Superior temporal gyrus (tissue), 1 donor: ENCODE measurements at regions not wholly inside any gene's neighbourhood (a gene's known extent, or its start where the extent isn't known, plus 50 kb on each side); places are given as distances from the start of the nearest gene placed in this dataset.
"Not testable (repeated sequence)": the region's sequence is repeated elsewhere in the genome, so short reads cannot be mapped to it uniquely, and the experiment has no call there.

Experiments used
- DNase-seq: peaks from one replicate; pipeline ENCODE4 v3.0.0-alpha.2; 2016; ENCODE audit errors: extremely low spot score

DNA sequence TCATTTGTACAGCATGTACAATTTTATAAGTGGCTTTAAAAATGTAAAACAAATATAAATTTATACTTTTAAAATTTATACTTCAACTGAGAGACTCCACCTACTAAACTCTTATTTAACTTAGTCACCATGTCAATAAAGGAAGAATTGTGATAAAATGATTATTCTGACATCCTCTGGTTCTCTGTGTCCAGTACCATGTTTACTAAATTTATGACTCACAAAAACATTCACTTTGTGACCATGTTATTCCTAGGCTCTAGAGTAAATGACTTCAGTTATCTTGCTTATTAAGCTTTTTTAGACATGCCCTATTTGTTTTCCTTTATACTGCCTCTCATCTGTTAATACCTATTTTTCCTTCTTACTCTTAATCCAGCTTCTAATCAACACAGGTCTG, 959.6 kb upstream of the SLC39A10 start:
- no peak for DNase-seq

DNA sequence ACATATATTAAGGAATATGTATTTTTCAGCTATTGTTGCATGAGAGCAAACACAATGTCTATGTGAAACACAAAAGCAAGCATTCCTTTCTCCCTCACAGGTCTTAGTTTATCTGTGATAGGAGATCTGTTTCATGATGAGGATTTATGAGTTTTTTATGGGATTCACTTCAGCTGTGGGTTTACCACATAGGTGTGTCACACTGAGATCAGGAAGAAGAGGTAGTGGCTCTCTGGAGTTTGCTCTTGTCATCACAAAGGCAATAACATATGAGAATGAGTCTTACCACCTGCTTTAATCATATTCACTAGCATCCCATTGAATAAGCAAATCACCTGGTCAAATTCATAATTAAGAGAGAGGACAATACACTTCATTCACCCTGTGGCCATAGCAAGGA, 960.3 kb upstream of the SLC39A10 start:
- no peak for DNase-seq

DNA sequence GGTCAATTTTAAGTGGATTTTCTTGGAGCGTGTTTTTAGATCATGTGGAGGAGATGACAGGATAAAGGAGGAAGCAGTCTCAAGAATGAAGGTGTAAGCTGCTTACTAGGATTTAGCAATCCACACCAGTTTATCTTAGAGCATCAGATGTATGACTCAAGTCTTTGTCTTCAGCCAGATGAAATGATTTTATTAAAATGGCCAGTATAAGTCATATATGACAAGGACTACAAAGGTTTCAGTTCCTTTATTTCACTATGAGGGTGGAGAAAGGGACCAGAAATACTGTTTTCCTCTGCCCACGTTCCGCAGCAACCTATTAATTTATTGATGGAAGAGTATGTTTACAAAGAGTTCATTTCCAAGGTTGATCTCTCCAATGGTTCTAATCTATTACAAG, 970.5 kb upstream of the SLC39A10 start:
- DNase-seq, result no peak

DNA sequence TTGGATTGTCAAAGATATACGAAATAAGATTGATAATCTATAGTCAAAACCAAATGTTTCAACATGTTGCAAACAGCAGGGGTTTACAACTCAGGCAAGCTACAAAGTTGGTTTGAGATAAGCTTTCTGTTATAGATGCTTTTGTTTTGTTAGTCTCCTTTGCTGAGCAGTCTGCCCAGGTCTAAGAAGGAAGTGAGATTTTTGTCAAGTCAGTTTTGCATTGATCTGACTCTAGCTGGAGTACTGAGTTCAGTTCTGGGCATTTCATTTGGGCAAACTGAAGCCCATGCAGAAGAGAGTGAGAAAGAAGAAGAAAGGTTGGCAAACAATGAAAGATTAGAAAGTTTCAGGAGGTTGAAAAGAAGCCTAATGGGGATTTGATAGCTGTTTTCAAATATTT, 983.0 kb upstream of the SLC39A10 start:
- no peak for DNase-seq

GRCh38 chr2:194672994-194673393, 984.0 kb upstream of the SLC39A10 start:
- no peak for DNase-seq

- no peak for DNase-seq
Measured at GRCh38 chr2:194661431-194661830, 995.6 kb upstream of the SLC39A10 start.

GRCh38 chr2:194639057-194639456, 1018.0 kb upstream of the SLC39A10 start:
- not testable (repeated sequence) for DNase-seq

DNA sequence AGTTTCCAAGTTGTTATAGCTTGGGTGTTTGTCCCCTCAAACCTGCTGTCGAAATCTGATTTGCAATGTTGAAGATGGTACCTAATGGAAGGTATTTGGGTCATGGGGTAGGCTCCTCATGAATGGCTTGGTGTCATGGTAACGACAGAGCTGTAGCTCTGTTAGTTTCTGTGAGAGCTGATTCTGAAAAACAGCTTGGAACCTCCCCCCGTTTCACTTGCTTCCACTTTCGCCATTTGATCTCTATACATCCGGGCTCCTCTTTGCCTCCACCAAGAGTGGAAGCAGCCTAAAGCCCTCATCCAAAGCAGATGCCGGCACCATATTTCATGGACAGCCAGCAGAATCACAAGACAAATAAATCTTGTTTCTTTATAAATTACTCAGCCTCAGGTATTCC, 1035.1 kb upstream of the SLC39A10 start:
- no peak for DNase-seq

DNA sequence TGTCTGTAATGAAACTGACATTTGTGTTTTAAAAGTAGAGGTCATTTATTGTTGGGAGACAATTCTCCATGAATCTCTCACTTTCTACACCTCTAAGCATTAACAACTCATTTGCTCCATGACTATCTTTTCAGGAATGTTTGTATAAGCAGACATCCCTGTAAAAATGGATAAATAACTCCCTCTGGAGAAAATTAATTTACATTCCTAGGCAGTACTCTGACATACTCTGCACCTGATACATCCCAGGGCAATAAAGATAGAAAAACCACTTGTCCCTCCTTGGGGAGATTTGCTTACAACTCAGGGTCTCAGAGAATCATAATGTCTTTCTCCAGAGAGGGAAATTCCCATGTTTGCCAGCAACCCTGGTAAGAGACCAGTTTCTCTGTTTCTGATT, 1037.7 kb upstream of the SLC39A10 start:
- no peak for DNase-seq

DNA sequence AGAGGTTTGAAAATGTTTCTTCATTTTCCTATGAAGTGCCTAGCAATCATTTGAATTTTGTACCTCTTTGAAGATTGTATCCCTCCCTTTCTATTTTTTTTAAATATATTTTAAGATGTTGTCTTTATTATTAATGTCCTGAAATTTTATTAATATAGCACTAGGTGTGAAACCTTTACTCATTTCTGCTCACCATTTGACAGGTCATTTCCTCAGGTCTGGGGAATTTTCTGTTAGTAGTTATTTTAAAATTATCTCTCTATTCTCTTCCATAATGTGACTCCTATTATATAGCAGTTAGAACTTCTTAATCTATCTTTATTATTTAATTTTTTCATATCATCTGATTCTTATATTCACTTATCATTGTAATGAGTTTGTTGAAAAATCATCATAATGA, 1038.6 kb upstream of the SLC39A10 start:
- no peak for DNase-seq

DNA sequence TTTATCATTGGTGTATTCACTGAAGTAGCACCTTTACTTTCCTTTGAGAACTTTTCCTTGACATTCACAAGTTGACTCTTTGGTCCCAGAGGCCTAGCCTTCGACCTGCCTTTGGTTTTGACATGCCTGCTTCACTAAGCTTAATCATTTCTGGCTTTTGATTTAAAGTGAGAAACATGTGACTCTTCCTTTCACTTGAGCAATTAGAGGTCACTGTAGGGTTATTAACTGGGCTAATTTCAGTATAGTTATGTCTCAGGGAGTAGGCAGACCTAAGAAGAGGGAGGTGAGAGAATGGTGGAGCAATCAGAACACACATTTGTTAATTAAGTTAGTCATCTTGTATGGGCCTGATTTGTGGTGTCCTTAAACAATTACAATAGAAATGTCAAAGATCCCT, 1040.7 kb upstream of the SLC39A10 start:
- DNase-seq, result no peak

DNA sequence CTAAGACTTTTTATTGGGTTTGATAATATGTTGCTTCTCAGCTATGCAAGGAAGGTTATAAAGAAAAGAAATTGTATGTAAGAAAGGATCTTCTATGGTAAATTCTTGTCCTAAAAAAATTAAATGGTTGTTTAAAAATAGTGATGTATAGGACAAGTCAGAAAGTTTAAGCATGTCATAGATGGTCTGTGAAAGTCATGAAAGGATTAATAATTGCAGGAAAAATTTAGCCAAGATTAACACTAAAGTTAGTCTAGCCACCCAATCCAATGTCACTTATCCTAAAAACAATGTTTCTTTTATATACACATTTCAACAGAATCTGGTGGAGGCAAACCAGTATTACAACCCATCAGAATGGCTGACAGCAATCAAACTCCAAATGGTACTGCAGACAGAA, 1046.7 kb upstream of the SLC39A10 start:
- no peak for DNase-seq

- no peak for DNase-seq
Measured at GRCh38 chr2:194603429-194603828, 1053.6 kb upstream of the SLC39A10 start.

- DNase-seq, result no peak
Measured at GRCh38 chr2:194602750-194603149, 1054.3 kb upstream of the SLC39A10 start.

DNA sequence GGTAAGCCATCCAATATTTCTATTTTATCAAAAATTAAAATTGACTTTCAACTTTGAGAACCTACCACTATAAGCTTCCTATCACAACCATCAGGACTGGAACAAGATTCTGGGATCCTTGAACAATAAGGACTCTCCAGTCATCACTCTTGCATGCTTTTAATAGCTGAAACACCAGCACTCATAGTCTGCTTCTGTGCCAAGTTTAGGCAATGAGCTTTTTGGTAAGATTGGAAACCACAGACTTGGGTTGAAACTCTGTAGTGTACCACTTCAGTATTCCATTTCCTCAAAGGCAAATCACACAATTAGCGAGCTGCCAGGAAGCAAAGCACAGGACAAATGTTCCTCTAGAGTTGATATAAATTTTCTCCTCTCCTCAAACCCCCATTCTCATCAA, 1065.8 kb upstream of the SLC39A10 start:
- DNase-seq, result no peak

- no peak for DNase-seq
Measured at GRCh38 chr2:194587739-194588270, 1069.2 kb upstream of the SLC39A10 start.

- no peak for DNase-seq
Measured at GRCh38 chr2:194567661-194568017, 1089.4 kb upstream of the SLC39A10 start.

DNA sequence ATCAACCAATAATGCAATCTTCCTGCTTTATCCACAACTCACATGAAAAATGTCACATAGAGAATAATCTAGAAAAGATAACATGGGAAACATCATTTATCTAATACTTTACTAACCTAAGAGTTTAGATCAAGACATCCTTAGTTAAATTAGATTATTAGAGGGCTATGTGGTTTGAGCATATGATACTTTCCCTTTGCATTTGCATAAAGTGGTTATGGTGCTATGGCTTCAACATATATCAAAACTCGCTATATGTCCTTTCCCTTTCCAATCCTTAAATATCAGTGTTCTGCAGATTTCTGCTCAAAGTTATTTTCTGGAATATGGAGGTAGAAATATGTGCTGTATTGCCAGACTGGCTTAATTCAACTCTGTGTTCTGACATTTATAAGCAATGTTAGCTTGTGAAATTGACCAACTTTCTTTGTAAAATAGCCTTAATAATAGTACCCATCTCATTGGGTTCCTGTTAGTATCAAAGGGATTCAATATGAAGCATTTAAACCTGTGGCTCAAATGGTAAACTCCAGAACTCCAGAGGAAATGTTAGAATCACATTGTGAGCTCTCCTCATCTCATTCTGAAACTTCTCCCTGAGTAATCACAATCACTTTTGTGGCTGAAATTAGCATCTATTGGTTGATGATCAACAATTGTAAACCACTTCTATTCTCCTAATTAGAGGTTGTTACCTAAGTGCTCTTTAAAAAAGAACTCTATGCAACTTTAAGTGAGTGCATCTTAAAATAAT, 1089.9 kb upstream of the SLC39A10 start:
- no peak for DNase-seq

GRCh38 chr2:194564422-194564821, 1092.6 kb upstream of the SLC39A10 start:
- DNase-seq, result no peak

GRCh38 chr2:194562329-194562728, 1094.7 kb upstream of the SLC39A10 start:
- DNase-seq, result no peak

GRCh38 chr2:194559964-194560363, 1097.1 kb upstream of the SLC39A10 start:
- no peak for DNase-seq

GRCh38 chr2:194559523-194559922, 1097.5 kb upstream of the SLC39A10 start:
- no peak for DNase-seq

DNA sequence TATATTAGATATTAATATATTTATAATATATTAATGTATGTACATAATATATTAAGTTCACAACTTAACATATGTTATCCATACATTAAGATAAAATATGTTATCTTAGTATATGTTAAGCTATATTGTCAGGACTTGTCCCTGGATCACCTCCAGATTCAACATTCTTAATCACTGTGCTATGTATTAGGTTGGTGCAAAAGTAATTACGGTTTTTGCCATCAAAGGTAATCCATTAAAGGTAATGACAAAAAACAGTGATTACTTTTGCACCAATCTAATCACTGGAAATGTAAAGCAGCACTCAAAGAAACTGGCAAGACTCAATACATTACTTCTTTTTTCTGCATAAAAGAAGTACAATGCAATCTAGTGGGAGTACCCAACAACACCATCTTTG, 1099.0 kb upstream of the SLC39A10 start:
- no peak for DNase-seq

- no peak for DNase-seq
Measured at GRCh38 chr2:194556629-194557028, 1100.4 kb upstream of the SLC39A10 start.
